Nephron progenitor cell (in vitro differentiated cells): ENCODE measurements at regions not wholly inside any gene's neighbourhood (a gene's known extent, or its start where the extent isn't known, plus 50 kb on each side); places are given as distances from the start of the nearest gene placed in this dataset.

Source experiments
- DNase-seq: peaks from one replicate; pipeline ENCODE4 v3.0.0; 2021
- H3K27ac Mint-ChIP-seq: 2 replicates; pipeline ENCODE4 v1.8.0; 2021; ENCODE audit warnings: mild to moderate bottlenecking, moderate library complexity, mixed read lengths
- H3K27me3 Mint-ChIP-seq: 2 replicates; pipeline ENCODE4 v1.8.0; 2021; ENCODE audit warnings: mild to moderate bottlenecking, low read depth, mixed read lengths; ENCODE audit not compliant: poor library complexity
- H3K36me3 Mint-ChIP-seq: 2 replicates; pipeline ENCODE4 v1.8.0; 2021; ENCODE audit warnings: low read depth, mixed read lengths
- H3K4me1 Mint-ChIP-seq: 2 replicates; pipeline ENCODE4 v1.8.0; 2021; ENCODE audit warnings: mixed read lengths
- H3K4me3 Mint-ChIP-seq: 2 replicates; pipeline ENCODE4 v1.8.0; 2021; ENCODE audit warnings: mild to moderate bottlenecking, moderate library complexity, mixed read lengths
- H3K9me3 Mint-ChIP-seq: 2 replicates; pipeline ENCODE4 v1.8.0; 2021; ENCODE audit warnings: mild to moderate bottlenecking, moderate library complexity, mixed read lengths
- TF ChIP-seq, protein P1 (sequence below): fragments of 200-600 bp; sonication (generic); IDR thresholded peaks from 2 replicates; pipeline ENCODE4 v1.5.0; 2021; ENCODE audit warnings: antibody characterized with exemption

DNA sequence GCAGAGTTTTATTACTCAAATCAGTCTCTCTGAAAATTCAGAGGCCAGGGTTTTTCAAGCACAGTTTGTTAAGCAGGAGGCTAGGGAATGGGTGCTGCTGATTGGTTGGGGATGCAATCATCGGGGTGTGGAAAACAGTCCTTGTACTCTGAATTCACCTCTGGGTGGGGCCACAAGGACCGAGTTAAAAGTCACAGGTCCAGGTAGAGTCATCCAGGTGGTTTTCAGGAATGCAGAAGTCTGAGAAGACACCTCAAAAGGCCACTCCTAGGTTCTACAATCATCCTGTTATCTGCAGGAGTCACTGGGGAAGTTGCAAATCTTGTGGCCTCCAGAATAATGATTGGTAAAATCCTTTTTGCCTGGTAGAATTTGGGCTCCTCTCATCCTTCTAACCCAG is 371.2 kb upstream of the SULF2 start:
- Mint-ChIP-seq H3K4me1 (peaks cover 23% of the 10 kb centered on the region), H3K27me3 (peaks cover 22% of the 10 kb centered on the region), H3K4me3 (no peak overlapping the region), H3K36me3 (no peaks in the 10 kb centered on the region), H3K9me3 (peaks cover 30% of the 10 kb centered on the region), H3K27ac (no peak overlapping the region)
- DNase-seq = no peak
- TF ChIP-seq, protein P1, sequence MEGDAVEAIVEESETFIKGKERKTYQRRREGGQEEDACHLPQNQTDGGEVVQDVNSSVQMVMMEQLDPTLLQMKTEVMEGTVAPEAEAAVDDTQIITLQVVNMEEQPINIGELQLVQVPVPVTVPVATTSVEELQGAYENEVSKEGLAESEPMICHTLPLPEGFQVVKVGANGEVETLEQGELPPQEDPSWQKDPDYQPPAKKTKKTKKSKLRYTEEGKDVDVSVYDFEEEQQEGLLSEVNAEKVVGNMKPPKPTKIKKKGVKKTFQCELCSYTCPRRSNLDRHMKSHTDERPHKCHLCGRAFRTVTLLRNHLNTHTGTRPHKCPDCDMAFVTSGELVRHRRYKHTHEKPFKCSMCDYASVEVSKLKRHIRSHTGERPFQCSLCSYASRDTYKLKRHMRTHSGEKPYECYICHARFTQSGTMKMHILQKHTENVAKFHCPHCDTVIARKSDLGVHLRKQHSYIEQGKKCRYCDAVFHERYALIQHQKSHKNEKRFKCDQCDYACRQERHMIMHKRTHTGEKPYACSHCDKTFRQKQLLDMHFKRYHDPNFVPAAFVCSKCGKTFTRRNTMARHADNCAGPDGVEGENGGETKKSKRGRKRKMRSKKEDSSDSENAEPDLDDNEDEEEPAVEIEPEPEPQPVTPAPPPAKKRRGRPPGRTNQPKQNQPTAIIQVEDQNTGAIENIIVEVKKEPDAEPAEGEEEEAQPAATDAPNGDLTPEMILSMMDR = no peak

DNA sequence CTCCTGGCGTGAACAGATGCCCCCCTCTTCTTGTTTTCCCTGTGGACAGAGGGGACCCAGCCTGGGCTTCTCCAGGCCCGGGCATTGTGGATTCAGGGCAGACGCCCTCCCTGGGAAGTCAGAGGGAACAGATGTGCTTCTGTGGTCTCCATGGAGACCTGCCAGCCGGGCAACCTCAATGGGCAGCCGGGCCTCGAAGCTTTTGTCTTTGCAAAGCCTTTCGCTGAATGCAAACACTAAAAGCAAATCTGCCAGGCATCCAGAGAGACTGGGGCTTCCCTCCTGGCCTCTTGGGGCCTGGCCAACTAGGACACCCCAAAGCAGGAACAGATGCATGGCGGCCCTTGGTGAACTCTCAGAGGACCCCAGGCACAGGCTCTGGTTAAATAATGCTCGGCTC is 370.0 kb upstream of the SULF2 start:
- H3K27me3 Mint-ChIP-seq = peaks cover 21% of the 10 kb centered on the region
- DNase-seq = no peak
- no peak overlapping the region for H3K27ac Mint-ChIP-seq
- H3K4me1 Mint-ChIP-seq = peaks cover 33% of the 10 kb centered on the region
- H3K4me3 Mint-ChIP-seq = no peak overlapping the region
- peaks cover 30% of the 10 kb centered on the region for H3K9me3 Mint-ChIP-seq
- TF ChIP-seq, protein P1 = no peak
- no peaks in the 10 kb centered on the region for H3K36me3 Mint-ChIP-seq

GRCh38 chr20:48154040-48154765 is 368.9 kb upstream of the SULF2 start:
- H3K4me3 Mint-ChIP-seq = no peak overlapping the region

GRCh38 chr20:48153523-48153922 is 368.2 kb upstream of the SULF2 start:
- Mint-ChIP-seq H3K36me3 (no peaks in the 10 kb centered on the region), H3K4me3 (no peak overlapping the region), H3K4me1 (peaks cover 48% of the 10 kb centered on the region), H3K9me3 (peaks cover 30% of the 10 kb centered on the region), H3K27me3 (peaks cover 18% of the 10 kb centered on the region), H3K27ac (no peak overlapping the region)
- DNase-seq = no peak
- TF ChIP-seq, protein P1 = no peak

More at GRCh38 chr20:48154040-48154765, 368.9 kb upstream of the SULF2 start:
- H3K27me3 Mint-ChIP-seq = peaks cover 18% of the 10 kb centered on the region
- TF ChIP-seq, protein P1 = no peak
- H3K36me3 Mint-ChIP-seq = no peaks in the 10 kb centered on the region
- peaks cover 30% of the 10 kb centered on the region for H3K9me3 Mint-ChIP-seq
- no peak for DNase-seq
- H3K27ac Mint-ChIP-seq = no peak overlapping the region
- peaks cover 44% of the 10 kb centered on the region for H3K4me1 Mint-ChIP-seq

GRCh38 chr20:48153103-48153502 is 367.8 kb upstream of the SULF2 start:
- Mint-ChIP-seq H3K4me3 (no peak overlapping the region), H3K9me3 (peaks cover 27% of the 10 kb centered on the region), H3K36me3 (no peaks in the 10 kb centered on the region), H3K27me3 (peaks cover 15% of the 10 kb centered on the region), H3K27ac (no peak overlapping the region), H3K4me1 (peaks cover 48% of the 10 kb centered on the region)
- DNase-seq = no peak
- TF ChIP-seq, protein P1 = no peak

DNA sequence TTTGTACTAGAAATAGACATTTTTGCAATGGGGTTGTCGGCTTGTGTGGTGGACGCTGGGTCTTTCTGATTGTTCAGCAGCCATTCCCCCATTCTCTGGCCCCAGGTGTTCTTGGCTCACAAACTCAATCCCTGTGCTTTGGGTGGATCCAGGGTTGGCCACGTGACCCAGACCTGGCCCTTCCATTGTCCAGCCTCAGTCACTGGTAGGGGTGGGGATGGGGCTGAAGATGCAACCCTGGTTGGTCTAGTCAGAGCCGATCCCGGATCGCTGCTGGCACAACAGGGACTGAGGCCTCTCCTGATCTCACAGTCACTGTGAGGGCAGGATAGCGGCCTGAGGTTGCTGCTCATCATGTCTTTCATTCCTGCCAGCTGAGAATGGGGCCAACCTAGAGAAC is 365.3 kb upstream of the SULF2 start:
- TF ChIP-seq, protein P1 = no peak
- Mint-ChIP-seq H3K4me3 (no peak overlapping the region), H3K9me3 (peaks cover 7% of the 10 kb centered on the region), H3K36me3 (no peaks in the 10 kb centered on the region), H3K27me3 (peaks cover 9% of the 10 kb centered on the region), H3K27ac (no peak overlapping the region), H3K4me1 (peaks cover 63% of the 10 kb centered on the region)
- no peak for DNase-seq
